ENCODE measurements at regions not wholly inside any gene's neighbourhood (a gene's known extent, or its start where the extent isn't known, plus 50 kb on each side); places are given as distances from the start of the nearest gene placed in this dataset.

DNA sequence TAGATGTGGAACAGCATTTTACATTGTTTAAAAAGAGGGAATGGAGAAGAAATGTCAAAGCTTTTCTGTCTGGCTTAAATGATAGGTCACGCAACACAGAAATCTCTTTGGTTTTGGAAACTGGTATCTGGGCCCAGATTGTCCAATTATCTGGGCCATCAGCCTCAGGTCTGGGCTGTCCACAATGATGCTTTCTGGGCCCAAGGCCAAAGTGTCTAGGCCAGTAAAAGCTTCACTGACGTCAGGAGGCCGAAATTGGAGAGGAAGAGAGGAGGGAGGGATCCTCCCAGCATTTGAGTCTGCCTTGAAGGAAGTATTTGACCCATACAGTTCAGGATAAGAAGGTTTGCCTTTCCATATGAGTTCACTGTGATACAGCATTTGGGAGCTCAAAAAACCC is 60.7 kb upstream of the ALDH1A3 start:
- Histone ChIP-seq H4K20me1 (ENCODE audit: insufficient read depth, low read length) (no peaks in the 10 kb centered on the region), H3K4me1 (ENCODE audit: insufficient read depth, low read length) (no peaks in the 10 kb centered on the region), H3K4me2 (ENCODE audit: insufficient read depth, low read length) (no peak overlapping the region), H3K36me3 (ENCODE audit: insufficient read depth, low read length) (no peaks in the 10 kb centered on the region), H3K9me3 (ENCODE audit: insufficient read depth, low read length, severe bottlenecking) (no peaks in the 10 kb centered on the region), H3K79me2 (ENCODE audit: insufficient read depth, low read length) (no peaks in the 10 kb centered on the region), H3K27ac (ENCODE audit: low read length) (no peak overlapping the region), H3K4me3 (ENCODE audit: low read depth in 1 of 2, low read length in 2 of 2) (no peak overlapping the region), H3K9ac (ENCODE audit: low read depth, low read length) (no peak overlapping the region), H2AFZ (ENCODE audit: low read depth, low read length) (no peak overlapping the region), H3K27me3 (ENCODE audit: insufficient read depth, low read length, poor library complexity) (peaks cover 4% of the 10 kb centered on the region)
- no peak for TF ChIP-seq EZH2 (IDR thresholded peaks at IDR 0.05; ENCODE audit: borderline replicate concordance, low read depth, low read length, severe bottlenecking)
- TF ChIP-seq, protein P1, sequence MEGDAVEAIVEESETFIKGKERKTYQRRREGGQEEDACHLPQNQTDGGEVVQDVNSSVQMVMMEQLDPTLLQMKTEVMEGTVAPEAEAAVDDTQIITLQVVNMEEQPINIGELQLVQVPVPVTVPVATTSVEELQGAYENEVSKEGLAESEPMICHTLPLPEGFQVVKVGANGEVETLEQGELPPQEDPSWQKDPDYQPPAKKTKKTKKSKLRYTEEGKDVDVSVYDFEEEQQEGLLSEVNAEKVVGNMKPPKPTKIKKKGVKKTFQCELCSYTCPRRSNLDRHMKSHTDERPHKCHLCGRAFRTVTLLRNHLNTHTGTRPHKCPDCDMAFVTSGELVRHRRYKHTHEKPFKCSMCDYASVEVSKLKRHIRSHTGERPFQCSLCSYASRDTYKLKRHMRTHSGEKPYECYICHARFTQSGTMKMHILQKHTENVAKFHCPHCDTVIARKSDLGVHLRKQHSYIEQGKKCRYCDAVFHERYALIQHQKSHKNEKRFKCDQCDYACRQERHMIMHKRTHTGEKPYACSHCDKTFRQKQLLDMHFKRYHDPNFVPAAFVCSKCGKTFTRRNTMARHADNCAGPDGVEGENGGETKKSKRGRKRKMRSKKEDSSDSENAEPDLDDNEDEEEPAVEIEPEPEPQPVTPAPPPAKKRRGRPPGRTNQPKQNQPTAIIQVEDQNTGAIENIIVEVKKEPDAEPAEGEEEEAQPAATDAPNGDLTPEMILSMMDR (IDR thresholded peaks at IDR 0.05; ENCODE audit: borderline replicate concordance, extremely low read depth, low read length, poor library complexity, severe bottlenecking): no peak
- no peak for DNase-seq
- no peak for ATAC-seq (ENCODE audit: insufficient read depth, low read depth)

DNA sequence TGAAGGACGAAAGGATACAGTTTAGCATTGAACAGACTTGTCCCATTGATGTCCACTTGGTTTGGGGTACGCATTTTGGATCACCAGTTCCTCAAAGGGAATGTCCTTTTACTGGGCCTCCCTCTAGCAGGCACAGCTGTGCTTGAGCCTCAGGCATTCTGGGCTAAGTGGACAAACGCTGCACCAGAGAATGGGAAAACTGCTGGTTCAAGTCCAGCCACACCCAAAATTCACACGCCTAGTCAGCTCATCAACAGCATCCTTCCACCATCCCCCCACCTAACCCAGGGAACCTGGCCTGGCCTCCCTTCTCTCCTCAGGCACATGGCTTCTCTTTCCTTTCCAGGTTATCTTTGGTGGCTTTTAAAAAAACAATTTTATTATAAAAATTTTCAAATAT is 59.1 kb upstream of the ALDH1A3 start:
- Histone ChIP-seq H3K4me2 (ENCODE audit: insufficient read depth, low read length) (no peak overlapping the region), H3K4me3 (ENCODE audit: low read depth in 1 of 2, low read length in 2 of 2) (no peak overlapping the region), H3K27me3 (ENCODE audit: insufficient read depth, low read length, poor library complexity) (peaks cover 8% of the 10 kb centered on the region), H3K27ac (ENCODE audit: low read length) (no peak overlapping the region), H3K79me2 (ENCODE audit: insufficient read depth, low read length) (no peaks in the 10 kb centered on the region), H3K9me3 (ENCODE audit: insufficient read depth, low read length, severe bottlenecking) (no peaks in the 10 kb centered on the region), H4K20me1 (ENCODE audit: insufficient read depth, low read length) (no peaks in the 10 kb centered on the region), H3K36me3 (ENCODE audit: insufficient read depth, low read length) (no peaks in the 10 kb centered on the region), H3K4me1 (ENCODE audit: insufficient read depth, low read length) (no peaks in the 10 kb centered on the region), H2AFZ (ENCODE audit: low read depth, low read length) (no peak overlapping the region), H3K9ac (ENCODE audit: low read depth, low read length) (no peak overlapping the region)
- TF ChIP-seq EZH2 (IDR thresholded peaks at IDR 0.05; ENCODE audit: borderline replicate concordance, low read depth, low read length, severe bottlenecking): no peak
- TF ChIP-seq, protein P1 (IDR thresholded peaks at IDR 0.05; ENCODE audit: borderline replicate concordance, extremely low read depth, low read length, poor library complexity, severe bottlenecking): no peak
- DNase-seq (no peak), ATAC-seq (ENCODE audit: insufficient read depth, low read depth) (no peak)

DNA sequence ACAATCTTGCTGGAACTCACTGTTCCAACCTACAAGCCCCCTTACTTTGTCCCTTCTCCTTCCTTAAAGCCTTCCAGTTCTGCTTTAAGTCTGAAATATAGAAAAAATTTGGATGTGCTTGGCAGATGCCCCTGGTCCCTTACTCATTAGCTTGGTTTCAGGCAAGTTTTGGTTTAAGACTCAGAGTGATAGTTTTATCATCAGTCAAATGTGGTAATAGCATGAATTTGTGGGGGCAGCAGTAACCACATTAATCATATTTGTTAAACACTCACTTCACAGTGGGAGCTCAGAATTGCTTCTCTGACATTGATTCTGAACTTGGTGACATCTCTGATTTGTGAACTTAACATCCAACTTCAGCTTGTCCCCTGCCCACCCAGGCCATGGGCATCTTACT is 58.3 kb upstream of the ALDH1A3 start:
- H3K27me3 ChIP-seq (ENCODE audit: insufficient read depth, low read length, poor library complexity): peaks cover 8% of the 10 kb centered on the region
- no peaks in the 10 kb centered on the region for H3K9me3 ChIP-seq (ENCODE audit: insufficient read depth, low read length, severe bottlenecking)
- TF ChIP-seq, protein P1 (IDR thresholded peaks at IDR 0.05; ENCODE audit: borderline replicate concordance, extremely low read depth, low read length, poor library complexity, severe bottlenecking): no peak
- no peak for TF ChIP-seq EZH2 (IDR thresholded peaks at IDR 0.05; ENCODE audit: borderline replicate concordance, low read depth, low read length, severe bottlenecking)
- no peak overlapping the region for H2AFZ ChIP-seq (ENCODE audit: low read depth, low read length)
- DNase-seq: no peak
- H3K36me3 ChIP-seq (ENCODE audit: insufficient read depth, low read length): no peaks in the 10 kb centered on the region
- no peak overlapping the region for H3K4me2 ChIP-seq (ENCODE audit: insufficient read depth, low read length)
- no peak overlapping the region for H3K27ac ChIP-seq (ENCODE audit: low read length)
- no peaks in the 10 kb centered on the region for H4K20me1 ChIP-seq (ENCODE audit: insufficient read depth, low read length)
- no peaks in the 10 kb centered on the region for H3K79me2 ChIP-seq (ENCODE audit: insufficient read depth, low read length)
- no peak overlapping the region for H3K9ac ChIP-seq (ENCODE audit: low read depth, low read length)
- H3K4me1 ChIP-seq (ENCODE audit: insufficient read depth, low read length): no peaks in the 10 kb centered on the region
- no peak overlapping the region for H3K4me3 ChIP-seq (ENCODE audit: low read depth in 1 of 2, low read length in 2 of 2)
- ATAC-seq (ENCODE audit: insufficient read depth, low read depth): no peak

DNA sequence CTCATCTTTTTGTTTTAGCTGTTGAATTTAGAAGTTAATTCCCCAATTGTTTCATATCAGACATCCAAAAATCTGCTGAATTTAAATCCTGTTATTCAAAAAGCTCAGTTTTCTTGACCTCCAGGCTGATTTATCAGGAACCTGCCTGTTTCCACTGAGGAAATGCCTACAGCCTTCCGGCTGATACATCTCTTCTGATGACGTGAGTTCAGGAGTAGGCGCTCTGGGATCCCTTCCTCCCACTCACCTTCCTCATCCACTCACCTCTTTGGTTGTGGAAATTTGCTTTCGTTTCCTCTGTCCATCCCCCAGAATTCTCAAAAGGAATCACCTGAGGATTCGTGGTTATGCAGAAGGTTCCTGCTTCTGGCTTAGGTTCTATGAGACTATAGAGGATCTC is 55.4 kb upstream of the ALDH1A3 start:
- no peak for TF ChIP-seq EZH2 (IDR thresholded peaks at IDR 0.05; ENCODE audit: borderline replicate concordance, low read depth, low read length, severe bottlenecking)
- TF ChIP-seq, protein P1 (IDR thresholded peaks at IDR 0.05; ENCODE audit: borderline replicate concordance, extremely low read depth, low read length, poor library complexity, severe bottlenecking): no peak
- no peak overlapping the region for H3K9ac ChIP-seq (ENCODE audit: low read depth, low read length)
- H3K9me3 ChIP-seq (ENCODE audit: insufficient read depth, low read length, severe bottlenecking): no peaks in the 10 kb centered on the region
- no peak overlapping the region for H3K4me3 ChIP-seq (ENCODE audit: low read depth in 1 of 2, low read length in 2 of 2)
- ATAC-seq (ENCODE audit: insufficient read depth, low read depth) (no peak), DNase-seq (no peak)
- H2AFZ ChIP-seq (ENCODE audit: low read depth, low read length): no peak overlapping the region
- no peaks in the 10 kb centered on the region for H3K79me2 ChIP-seq (ENCODE audit: insufficient read depth, low read length)
- no peaks in the 10 kb centered on the region for H3K36me3 ChIP-seq (ENCODE audit: insufficient read depth, low read length)
- H4K20me1 ChIP-seq (ENCODE audit: insufficient read depth, low read length): no peaks in the 10 kb centered on the region
- H3K4me1 ChIP-seq (ENCODE audit: insufficient read depth, low read length): no peaks in the 10 kb centered on the region
- H3K27me3 ChIP-seq (ENCODE audit: insufficient read depth, low read length, poor library complexity): peaks cover 8% of the 10 kb centered on the region
- H3K27ac ChIP-seq (ENCODE audit: low read length): no peak overlapping the region
- no peak overlapping the region for H3K4me2 ChIP-seq (ENCODE audit: insufficient read depth, low read length)
